SK-N-MC (cell line): ENCODE measurements at regions not wholly inside any gene's neighbourhood (a gene's known extent, or its start where the extent isn't known, plus 50 kb on each side); places are given as distances from the start of the nearest gene placed in this dataset.

Experiments used
- EZH2 ChIP-seq: fragments of 200-600 bp; sonication (generic); IDR thresholded peaks from one replicate; pipeline ENCODE4 v1.6.1; 2017; ENCODE audit warnings: antibody characterized with exemption
- FOXP2 ChIP-seq: optimal IDR thresholded peaks from 2 replicates; pipeline ENCODE3; 2011; ENCODE audit warnings: mild to moderate bottlenecking, moderate library complexity; ENCODE audit not compliant: insufficient read depth; ENCODE audit errors: extremely low read length, control extremely low read depth
- POLR2AphosphoS5 ChIP-seq: IDR thresholded peaks from 2 replicates; pipeline ENCODE4 v1.6.1; 2012; ENCODE audit warnings: mild to moderate bottlenecking, low read depth, low read length, borderline replicate concordance

DNA sequence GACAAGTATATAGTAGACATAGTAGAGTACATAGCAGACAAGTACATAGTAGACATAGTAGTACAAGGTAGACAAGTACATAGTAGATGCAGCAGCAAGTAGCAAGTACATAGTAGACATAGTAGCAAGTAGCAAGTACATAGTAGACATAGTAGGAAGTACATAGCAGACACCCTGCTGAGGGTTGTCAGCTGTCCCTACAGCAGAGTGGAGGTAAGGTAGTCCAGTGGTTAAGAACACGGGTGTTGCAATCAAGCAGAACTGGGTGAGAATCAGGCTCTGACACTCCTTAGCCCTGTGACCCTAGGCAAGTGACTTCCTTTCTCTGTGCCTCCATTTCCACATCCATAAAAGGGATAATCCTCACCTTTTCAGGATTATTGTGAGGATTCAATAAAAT is 94.7 kb downstream of the NOG start:
- TF ChIP-seq POLR2AphosphoS5: no peak
- no peak for TF ChIP-seq EZH2
- no peak for TF ChIP-seq FOXP2
